ENCODE measurements at regions not wholly inside any gene's neighbourhood (a gene's known extent, or its start where the extent isn't known, plus 50 kb on each side); places are given as distances from the start of the nearest gene placed in this dataset.

DNA sequence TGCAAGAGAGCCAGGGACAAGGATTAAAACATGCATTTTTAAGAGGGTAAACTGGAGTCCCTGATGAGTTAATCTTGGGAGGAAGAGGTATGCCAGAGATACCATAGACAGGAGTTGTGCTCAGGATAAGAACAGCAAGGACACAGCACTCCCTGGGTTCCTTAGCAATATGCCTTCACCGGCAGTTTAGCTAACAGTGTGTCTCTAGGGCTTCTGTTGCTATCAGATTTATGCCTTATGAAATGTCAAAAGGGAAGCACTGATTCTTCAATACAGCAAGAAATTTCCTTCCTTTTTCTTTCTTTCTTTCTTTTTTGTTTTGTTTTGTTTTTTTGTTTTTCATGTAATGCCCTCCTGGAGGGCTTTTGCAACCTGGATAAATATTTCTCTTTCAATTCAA, 71.3 kb upstream of the LARGE1 start:
- Histone ChIP-seq H3K27ac (no peak overlapping the region), H3K9me3 (no peaks in the 10 kb centered on the region), H3K27me3 (no peaks in the 10 kb centered on the region), H3K4me3 (no peak overlapping the region), H3K36me3 (no peaks in the 10 kb centered on the region), H3K4me1 (no peaks in the 10 kb centered on the region)
- 38 to 52% methylated on average over 1 of the region's 1 CpG for WGBS, 2 donors (ENCODE audit: low coverage in 1 of 2)
- DNase-seq = no peak
- intact Hi-C loops (cut with DNase I; ENCODE audit: low total_unique reads) = no loop called here
- TF ChIP-seq, protein P1, sequence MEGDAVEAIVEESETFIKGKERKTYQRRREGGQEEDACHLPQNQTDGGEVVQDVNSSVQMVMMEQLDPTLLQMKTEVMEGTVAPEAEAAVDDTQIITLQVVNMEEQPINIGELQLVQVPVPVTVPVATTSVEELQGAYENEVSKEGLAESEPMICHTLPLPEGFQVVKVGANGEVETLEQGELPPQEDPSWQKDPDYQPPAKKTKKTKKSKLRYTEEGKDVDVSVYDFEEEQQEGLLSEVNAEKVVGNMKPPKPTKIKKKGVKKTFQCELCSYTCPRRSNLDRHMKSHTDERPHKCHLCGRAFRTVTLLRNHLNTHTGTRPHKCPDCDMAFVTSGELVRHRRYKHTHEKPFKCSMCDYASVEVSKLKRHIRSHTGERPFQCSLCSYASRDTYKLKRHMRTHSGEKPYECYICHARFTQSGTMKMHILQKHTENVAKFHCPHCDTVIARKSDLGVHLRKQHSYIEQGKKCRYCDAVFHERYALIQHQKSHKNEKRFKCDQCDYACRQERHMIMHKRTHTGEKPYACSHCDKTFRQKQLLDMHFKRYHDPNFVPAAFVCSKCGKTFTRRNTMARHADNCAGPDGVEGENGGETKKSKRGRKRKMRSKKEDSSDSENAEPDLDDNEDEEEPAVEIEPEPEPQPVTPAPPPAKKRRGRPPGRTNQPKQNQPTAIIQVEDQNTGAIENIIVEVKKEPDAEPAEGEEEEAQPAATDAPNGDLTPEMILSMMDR (IDR thresholded peaks at IDR 0.05) = no peak
- TF ChIP-seq POLR2A (IDR thresholded peaks at IDR 0.05) (no peak), POLR2AphosphoS5 (IDR thresholded peaks at IDR 0.05) (no peak), EP300 (IDR thresholded peaks at IDR 0.05; ENCODE audit: low read depth) (no peak)
- in situ Hi-C loops (cut with MboI; ENCODE audit: low pct_ligation_motif_present in 1 of 4, low pct_unique_long_range_greater_than_20kb in 1 of 4, low sequenced_read_pairs in 3 of 4) = no loop called here

DNA sequence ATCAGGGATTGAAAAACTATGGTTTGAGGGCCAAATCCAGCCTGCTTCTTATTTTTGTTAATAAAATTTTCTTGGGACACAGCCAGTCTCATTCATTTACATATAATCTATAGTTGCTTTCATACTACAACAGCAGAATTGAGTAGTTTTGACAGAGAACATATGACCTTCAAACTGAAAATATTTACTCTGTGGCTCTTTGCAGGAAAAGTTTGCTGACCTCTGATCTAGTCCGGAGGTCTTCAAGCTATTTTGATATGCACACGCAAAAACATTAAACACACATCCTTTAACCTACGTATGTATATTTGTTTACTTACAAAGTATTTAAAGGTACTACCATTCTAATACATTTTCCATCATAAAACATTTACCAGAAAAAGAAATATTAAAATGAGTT, 76.5 kb upstream of the LARGE1 start:
- H3K27me3 ChIP-seq = no peaks in the 10 kb centered on the region
- WGBS, 2 donors (ENCODE audit: low coverage in 1 of 2) = 53 to 69% methylated on average over 3 of the region's 3 CpGs
- H3K4me3 ChIP-seq = no peak overlapping the region
- peaks cover 6 to 15% of the 10 kb centered on the region in 2 donors for H3K9me3 ChIP-seq
- TF ChIP-seq EP300 (IDR thresholded peaks at IDR 0.05; ENCODE audit: low read depth) (no peak), POLR2A (IDR thresholded peaks at IDR 0.05) (no peak), POLR2AphosphoS5 (IDR thresholded peaks at IDR 0.05) (no peak)
- TF ChIP-seq, protein P1 (IDR thresholded peaks at IDR 0.05) = no peak
- H3K4me1 ChIP-seq = no peaks in the 10 kb centered on the region
- H3K27ac ChIP-seq = no peak overlapping the region
- intact Hi-C loops (cut with DNase I; ENCODE audit: low total_unique reads) = no loop called here
- no peak for DNase-seq
- in situ Hi-C loops (cut with MboI; ENCODE audit: low pct_ligation_motif_present in 1 of 4, low pct_unique_long_range_greater_than_20kb in 1 of 4, low sequenced_read_pairs in 3 of 4) = no loop called here
- H3K36me3 ChIP-seq = no peaks in the 10 kb centered on the region

DNA sequence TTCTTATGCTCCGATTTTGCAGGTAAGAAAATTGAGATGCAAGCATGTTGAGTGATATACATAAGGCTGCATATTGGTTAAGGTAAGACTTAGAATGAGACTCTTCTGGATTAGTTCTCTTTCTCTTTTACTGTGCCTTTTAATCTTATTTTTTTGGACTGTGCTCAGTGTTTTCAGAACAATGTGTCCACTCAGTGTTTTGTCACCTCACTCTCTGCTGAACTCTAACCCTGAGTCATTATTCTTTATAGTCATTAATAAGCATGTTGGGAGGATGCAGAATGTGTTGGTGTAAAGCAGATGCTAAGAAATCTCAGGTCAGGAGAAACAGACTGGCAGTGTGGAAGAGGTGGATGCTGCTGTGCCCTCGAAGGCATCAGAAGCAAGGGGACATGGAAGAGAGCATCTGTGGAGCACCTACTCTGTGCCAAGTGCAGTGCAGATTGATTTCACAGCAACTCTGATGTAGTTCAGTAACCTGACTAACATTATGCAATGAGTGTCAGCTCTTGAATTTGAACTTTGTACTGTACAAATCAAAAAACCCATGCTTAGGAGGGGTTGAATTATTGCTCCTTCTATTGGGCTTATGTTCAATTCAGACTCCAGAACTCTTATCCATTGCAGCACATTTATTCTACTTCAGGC, 80.7 kb upstream of the LARGE1 start:
- TF ChIP-seq POLR2AphosphoS5 (IDR thresholded peaks at IDR 0.05) = no peak
- no peak for TF ChIP-seq EP300 (IDR thresholded peaks at IDR 0.05; ENCODE audit: low read depth)
- no peak for TF ChIP-seq POLR2A (IDR thresholded peaks at IDR 0.05)
- TF ChIP-seq, protein P1 (IDR thresholded peaks at IDR 0.05) = no peak
- in situ Hi-C loops (cut with MboI; ENCODE audit: low pct_ligation_motif_present in 1 of 4, low pct_unique_long_range_greater_than_20kb in 1 of 4, low sequenced_read_pairs in 3 of 4) = no loop called here
- intact Hi-C loops (cut with DNase I; ENCODE audit: low total_unique reads) = no loop called here
- Histone ChIP-seq H3K4me1 (no peaks in the 10 kb centered on the region), H3K9me3 (peaks cover 6 to 15% of the 10 kb centered on the region in 2 donors), H3K27ac (no peak overlapping the region), H3K27me3 (no peaks in the 10 kb centered on the region), H3K36me3 (no peaks in the 10 kb centered on the region), H3K4me3 (no peak overlapping the region)
- no peak for DNase-seq
- 87 to 92% methylated on average over 1 to 2 of the region's 2 CpGs for WGBS, 2 donors (ENCODE audit: low coverage in 1 of 2)

DNA sequence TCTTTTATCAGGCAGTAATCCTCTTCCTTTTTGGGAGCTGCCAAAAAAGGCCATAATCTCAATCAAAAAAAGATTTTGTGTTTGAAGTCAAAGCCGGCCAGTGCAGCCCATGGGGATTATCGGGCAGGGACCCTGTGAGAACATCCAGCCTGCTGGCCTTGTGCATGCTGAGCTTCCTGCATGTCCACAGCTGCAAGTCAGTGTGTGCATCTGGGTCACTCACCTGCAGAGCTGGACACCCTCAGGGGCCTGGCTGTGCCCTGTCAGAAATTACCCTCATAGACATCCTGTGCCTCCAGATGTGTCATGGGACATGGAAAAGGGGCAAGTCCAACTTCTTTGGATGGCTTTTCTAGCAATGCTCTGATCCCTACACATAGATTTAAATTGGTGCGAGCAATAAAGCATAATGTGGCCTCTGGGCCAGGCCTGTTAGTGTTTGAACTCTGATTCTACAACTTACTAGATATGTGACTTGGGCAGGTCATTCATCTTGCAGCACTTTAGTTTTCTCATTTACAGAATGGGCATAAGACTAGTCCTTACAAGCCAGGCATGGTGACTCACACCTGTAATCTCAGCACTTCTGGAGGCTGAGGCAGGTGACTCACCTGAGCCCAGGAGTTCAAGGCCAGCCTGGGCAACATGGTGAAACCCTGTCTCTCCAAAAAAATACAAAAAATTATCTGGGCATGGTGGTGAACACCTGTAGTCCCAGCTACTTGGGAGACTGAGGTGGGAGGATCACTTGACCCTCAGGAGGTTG, 81.6 kb upstream of the LARGE1 start:
- H3K4me1 ChIP-seq = no peaks in the 10 kb centered on the region
- no peaks in the 10 kb centered on the region for H3K36me3 ChIP-seq
- H3K27ac ChIP-seq = no peak overlapping the region
- intact Hi-C loops (cut with DNase I; ENCODE audit: low total_unique reads) (no loop called here), in situ Hi-C loops (cut with MboI; ENCODE audit: low pct_ligation_motif_present in 1 of 4, low pct_unique_long_range_greater_than_20kb in 1 of 4, low sequenced_read_pairs in 3 of 4) (no loop called here)
- 65 to 87% methylated on average over 3 of the region's 3 CpGs for WGBS, 2 donors (ENCODE audit: low coverage in 1 of 2)
- TF ChIP-seq POLR2AphosphoS5 (IDR thresholded peaks at IDR 0.05) (no peak), EP300 (IDR thresholded peaks at IDR 0.05; ENCODE audit: low read depth) (no peak), POLR2A (IDR thresholded peaks at IDR 0.05) (no peak)
- TF ChIP-seq, protein P1 (IDR thresholded peaks at IDR 0.05) = no peak
- H3K4me3 ChIP-seq = no peak overlapping the region
- no peaks in the 10 kb centered on the region for H3K27me3 ChIP-seq
- DNase-seq = no peak
- peaks cover 6 to 15% of the 10 kb centered on the region in 2 donors for H3K9me3 ChIP-seq
